MM.1S (cell line): ENCODE measurements at regions not wholly inside any gene's neighbourhood (a gene's known extent, or its start where the extent isn't known, plus 50 kb on each side); places are given as distances from the start of the nearest gene placed in this dataset.

Experiments used
- DNase-seq: peaks from one replicate; pipeline ENCODE4 v3.0.0-alpha.2; 2015
- H2AFZ ChIP-seq: fragments of 300-600 bp; sonication (generic); 2 replicates; pipeline ENCODE4 v1.6.0; 2016; ENCODE audit warnings: antibody characterized with exemption, low read length
- H3F3A ChIP-seq: fragments of 300-600 bp; sonication (generic); 2 replicates; pipeline ENCODE4 v1.6.1; 2016; ENCODE audit warnings: mild to moderate bottlenecking, antibody characterized with exemption, low read length, moderate library complexity, mixed read lengths; ENCODE audit not compliant: insufficient read depth
- H3K27ac ChIP-seq: fragments of 300-600 bp; sonication (generic); 2 replicates; pipeline ENCODE4 v1.5.1; 2016; ENCODE audit warnings: mild to moderate bottlenecking, low read length
- H3K27me3 ChIP-seq: fragments of 300-600 bp; sonication (generic); replicated peaks from 2 replicates; pipeline ENCODE4 v1.6.0; 2016; ENCODE audit warnings: low read length; ENCODE audit not compliant: insufficient read depth
- H3K36me3 ChIP-seq: fragments of 300-600 bp; sonication (generic); replicated peaks from 2 replicates; pipeline ENCODE4 v1.6.1; 2016; ENCODE audit warnings: mild to moderate bottlenecking, low read length, mixed read lengths; ENCODE audit not compliant: insufficient read depth
- H3K4me1 ChIP-seq: fragments of 300-600 bp; sonication (generic); 2 replicates; pipeline ENCODE4 v1.6.1; 2016; ENCODE audit warnings: low read length, mixed read lengths
- H3K4me2 ChIP-seq: fragments of 300-600 bp; sonication (generic); 2 replicates; pipeline ENCODE4 v1.6.0; 2016; ENCODE audit warnings: low read depth, low read length
- H3K4me3 ChIP-seq: fragments of 300-600 bp; sonication (generic); 2 replicates; pipeline ENCODE4 v1.5.1; 2016; ENCODE audit warnings: low read length, mixed read lengths
- H3K79me2 ChIP-seq: fragments of 300-600 bp; sonication (generic); 2 replicates; pipeline ENCODE4 v1.6.1; 2016; ENCODE audit warnings: mixed run types, low read length, mixed read lengths
- H3K9ac ChIP-seq: fragments of 300-600 bp; sonication (generic); 2 replicates; pipeline ENCODE4 v1.6.1; 2016; ENCODE audit warnings: low read length, mixed read lengths
- H3K9me2 ChIP-seq: fragments of 300-600 bp; sonication (generic); replicated peaks from 2 replicates; pipeline ENCODE4 v1.6.1; 2016; ENCODE audit warnings: mild to moderate bottlenecking, low read length, mixed read lengths; ENCODE audit not compliant: insufficient read depth
- H3K9me3 ChIP-seq: fragments of 300-600 bp; sonication (generic); replicated peaks from 2 replicates; pipeline ENCODE4 v1.6.1; 2016; ENCODE audit warnings: mild to moderate bottlenecking, low read length, mixed read lengths; ENCODE audit not compliant: insufficient read depth
- H4K20me1 ChIP-seq: fragments of 300-600 bp; sonication (generic); 2 replicates; pipeline ENCODE4 v1.6.1; 2016; ENCODE audit warnings: mild to moderate bottlenecking, low read length, moderate library complexity, mixed read lengths; ENCODE audit not compliant: insufficient read depth
- EZH2 ChIP-seq: fragments of 300-600 bp; sonication (generic); optimal IDR thresholded peaks from 2 replicates; pipeline ENCODE3; 2017; ENCODE audit warnings: low read depth, mild to moderate bottlenecking, antibody characterized with exemption, low read length, mixed read lengths
- EZH2phosphoT487 ChIP-seq: fragments of 300-600 bp; sonication (generic); IDR thresholded peaks from 2 replicates; pipeline ENCODE4 v1.6.1; 2018; ENCODE audit warnings: antibody characterized with exemption, low read length
- TF ChIP-seq, protein P1 (sequence below): fragments of 300-600 bp; sonication (generic); IDR thresholded peaks from 2 replicates; pipeline ENCODE4 v1.5.1; 2016; ENCODE audit warnings: antibody characterized with exemption, low read length, mixed read lengths

DNA sequence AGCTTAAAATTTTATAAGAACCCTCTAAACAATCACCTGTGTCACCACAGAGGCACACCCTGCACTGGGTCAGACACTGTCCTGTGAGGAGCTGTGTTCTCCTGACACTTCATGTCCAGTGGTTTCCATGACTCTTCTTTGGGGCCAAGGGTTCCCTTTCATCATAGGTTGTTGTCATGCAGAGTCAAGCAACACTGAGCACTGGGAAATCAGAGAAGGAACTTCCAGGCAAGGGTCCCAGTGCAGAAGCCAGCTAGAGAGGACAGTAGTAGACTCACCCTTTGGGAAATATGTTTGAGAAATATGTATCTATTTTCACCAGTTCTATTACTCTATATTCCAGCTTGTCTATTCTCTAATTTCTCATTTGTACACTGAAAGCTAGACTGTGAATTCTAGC lies 56.4 kb upstream of the PRSS58 start:
- DNase-seq = no peak
- Histone ChIP-seq H3K27ac (no peak overlapping the region), H3K27me3 (no peaks in the 10 kb centered on the region), H3K4me2 (no peak overlapping the region), H3K9me3 (no peaks in the 10 kb centered on the region), H3K4me1 (no peaks in the 10 kb centered on the region), H3K36me3 (no peaks in the 10 kb centered on the region), H2AFZ (no peak overlapping the region), H3K9me2 (no peaks in the 10 kb centered on the region), H3K9ac (no peak overlapping the region), H3K4me3 (no peak overlapping the region), H4K20me1 (no peaks in the 10 kb centered on the region), H3F3A (no peaks in the 10 kb centered on the region), H3K79me2 (no peaks in the 10 kb centered on the region)
- TF ChIP-seq EZH2 = no peak
- TF ChIP-seq, protein P1, sequence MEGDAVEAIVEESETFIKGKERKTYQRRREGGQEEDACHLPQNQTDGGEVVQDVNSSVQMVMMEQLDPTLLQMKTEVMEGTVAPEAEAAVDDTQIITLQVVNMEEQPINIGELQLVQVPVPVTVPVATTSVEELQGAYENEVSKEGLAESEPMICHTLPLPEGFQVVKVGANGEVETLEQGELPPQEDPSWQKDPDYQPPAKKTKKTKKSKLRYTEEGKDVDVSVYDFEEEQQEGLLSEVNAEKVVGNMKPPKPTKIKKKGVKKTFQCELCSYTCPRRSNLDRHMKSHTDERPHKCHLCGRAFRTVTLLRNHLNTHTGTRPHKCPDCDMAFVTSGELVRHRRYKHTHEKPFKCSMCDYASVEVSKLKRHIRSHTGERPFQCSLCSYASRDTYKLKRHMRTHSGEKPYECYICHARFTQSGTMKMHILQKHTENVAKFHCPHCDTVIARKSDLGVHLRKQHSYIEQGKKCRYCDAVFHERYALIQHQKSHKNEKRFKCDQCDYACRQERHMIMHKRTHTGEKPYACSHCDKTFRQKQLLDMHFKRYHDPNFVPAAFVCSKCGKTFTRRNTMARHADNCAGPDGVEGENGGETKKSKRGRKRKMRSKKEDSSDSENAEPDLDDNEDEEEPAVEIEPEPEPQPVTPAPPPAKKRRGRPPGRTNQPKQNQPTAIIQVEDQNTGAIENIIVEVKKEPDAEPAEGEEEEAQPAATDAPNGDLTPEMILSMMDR = no peak
- TF ChIP-seq EZH2phosphoT487 = no peak

DNA sequence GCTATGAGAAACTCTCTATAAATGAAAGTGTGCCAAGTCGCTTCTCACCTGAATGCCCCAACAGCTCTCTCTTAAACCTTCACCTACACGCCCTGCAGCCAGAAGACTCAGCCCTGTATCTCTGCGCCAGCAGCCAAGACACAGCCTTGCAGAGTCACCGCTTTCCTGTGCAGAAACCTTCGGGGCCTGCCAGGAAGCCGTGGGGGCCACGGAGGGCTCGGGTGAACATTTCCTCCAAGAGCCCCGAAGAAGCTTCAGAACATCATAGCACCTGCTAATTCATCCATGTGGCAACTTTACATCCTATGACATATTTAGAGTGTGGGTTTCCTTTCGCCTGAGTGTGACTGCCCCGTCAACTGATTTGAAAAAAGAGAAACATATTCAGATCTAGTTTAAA lies 55.7 kb upstream of the PRSS58 start:
- H3K27ac ChIP-seq = no peak overlapping the region
- no peaks in the 10 kb centered on the region for H3K4me1 ChIP-seq
- H3K9ac ChIP-seq = no peak overlapping the region
- H3F3A ChIP-seq = no peaks in the 10 kb centered on the region
- no peak for TF ChIP-seq EZH2phosphoT487
- TF ChIP-seq, protein P1 = no peak
- no peak for TF ChIP-seq EZH2
- no peaks in the 10 kb centered on the region for H3K9me2 ChIP-seq
- H3K9me3 ChIP-seq = no peaks in the 10 kb centered on the region
- H3K4me3 ChIP-seq = no peak overlapping the region
- DNase-seq = no peak
- no peak overlapping the region for H2AFZ ChIP-seq
- H4K20me1 ChIP-seq = no peaks in the 10 kb centered on the region
- H3K79me2 ChIP-seq = no peaks in the 10 kb centered on the region
- H3K36me3 ChIP-seq = no peaks in the 10 kb centered on the region
- no peaks in the 10 kb centered on the region for H3K27me3 ChIP-seq
- no peak overlapping the region for H3K4me2 ChIP-seq

DNA sequence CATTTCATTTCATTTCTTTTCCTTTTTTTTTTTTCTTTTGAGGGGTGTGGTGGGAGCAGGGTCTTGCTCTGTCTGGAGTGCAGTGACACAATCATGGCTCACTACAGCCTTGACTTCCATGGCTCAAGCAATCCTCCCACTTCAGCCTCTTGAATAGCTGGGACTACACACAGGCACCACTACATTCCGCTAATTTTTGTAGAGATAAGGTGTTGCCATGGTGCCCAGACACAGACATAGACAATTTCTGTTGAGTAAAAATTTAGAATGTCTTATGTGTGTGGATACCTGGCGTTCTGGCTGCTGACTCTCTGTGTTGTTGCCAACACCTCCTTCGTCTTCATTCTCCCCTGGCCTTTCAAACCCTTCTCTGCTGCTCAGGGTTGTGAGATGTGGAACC lies 54.0 kb upstream of the PRSS58 start:
- no peaks in the 10 kb centered on the region for H3K79me2 ChIP-seq
- H3K9me3 ChIP-seq = no peaks in the 10 kb centered on the region
- no peak overlapping the region for H3K4me2 ChIP-seq
- H3K4me3 ChIP-seq = no peak overlapping the region
- no peaks in the 10 kb centered on the region for H4K20me1 ChIP-seq
- H2AFZ ChIP-seq = no peak overlapping the region
- no peaks in the 10 kb centered on the region for H3K36me3 ChIP-seq
- H3K27ac ChIP-seq = no peak overlapping the region
- no peaks in the 10 kb centered on the region for H3K9me2 ChIP-seq
- no peaks in the 10 kb centered on the region for H3F3A ChIP-seq
- TF ChIP-seq EZH2phosphoT487 (no peak), EZH2 (no peak)
- TF ChIP-seq, protein P1 = no peak
- DNase-seq = no peak
- H3K4me1 ChIP-seq = no peaks in the 10 kb centered on the region
- no peaks in the 10 kb centered on the region for H3K27me3 ChIP-seq
- no peak overlapping the region for H3K9ac ChIP-seq
